ENCODE measurements at regions not wholly inside any gene's neighbourhood (a gene's known extent, or its start where the extent isn't known, plus 50 kb on each side); places are given as distances from the start of the nearest gene placed in this dataset.

- Mint-ChIP-seq H3K9me3 (no peaks in the 10 kb centered on the region), H3K36me3 (no peaks in the 10 kb centered on the region), H3K27ac (no peak overlapping the region), H3K27me3 (peaks cover 0 to 9% (median 0%) of the 10 kb centered on the region in 5 donors), H3K4me1 (no peaks in the 10 kb centered on the region), H3K4me3 (no peak overlapping the region)
- intact Hi-C loops (cut with micrococcal nuclease): no loop called here
- DNase-seq (no peak), ATAC-seq (no peak)
- H3K36me3 ChIP-seq (ENCODE audit: control insufficient read depth in 2 of 3, insufficient read depth in 3 of 3, low read length in 3 of 3): no peaks in the 10 kb centered on the region
- no peaks in the 10 kb centered on the region for H3K4me1 ChIP-seq (ENCODE audit: control insufficient read depth in 2 of 2, insufficient read depth in 2 of 2, low read length in 2 of 2)
- H3K4me3 ChIP-seq (ENCODE audit: low read length): no peak overlapping the region
- CTCF ChIA-PET: no interaction called here
- H3K27me3 ChIP-seq (ENCODE audit: control insufficient read depth in 2 of 2, insufficient read depth in 2 of 2, low read length in 2 of 2): no peaks in the 10 kb centered on the region
- H3K9me3 ChIP-seq (ENCODE audit: control insufficient read depth in 2 of 3, low read length in 3 of 3): no peaks in the 10 kb centered on the region
- no peak overlapping the region for H3K27ac ChIP-seq (ENCODE audit: low read depth, low read length)
- POLR2A ChIA-PET: no interaction called here
Measured at GRCh38 chr7:114109721-114110120, 190.9 kb upstream of the PPP1R3A start.

GRCh38 chr7:114109304-114109703 is 190.5 kb upstream of the PPP1R3A start:
- no peaks in the 10 kb centered on the region for H3K9me3 ChIP-seq (ENCODE audit: control insufficient read depth in 2 of 3, low read length in 3 of 3)
- no peaks in the 10 kb centered on the region for H3K4me1 Mint-ChIP-seq
- CTCF ChIA-PET: no interaction called here
- POLR2A ChIA-PET: no interaction called here
- H3K27ac Mint-ChIP-seq: no peak overlapping the region
- H3K9me3 Mint-ChIP-seq: no peaks in the 10 kb centered on the region
- H3K36me3 Mint-ChIP-seq: no peaks in the 10 kb centered on the region
- ATAC-seq (no peak), DNase-seq (no peak)
- no peaks in the 10 kb centered on the region for H3K4me1 ChIP-seq (ENCODE audit: control insufficient read depth in 2 of 2, insufficient read depth in 2 of 2, low read length in 2 of 2)
- no peak overlapping the region for H3K27ac ChIP-seq (ENCODE audit: low read depth, low read length)
- H3K27me3 Mint-ChIP-seq: peaks cover 0 to 9% (median 0%) of the 10 kb centered on the region in 5 donors
- H3K4me3 ChIP-seq (ENCODE audit: low read length): no peak overlapping the region
- no peaks in the 10 kb centered on the region for H3K36me3 ChIP-seq (ENCODE audit: control insufficient read depth in 2 of 3, insufficient read depth in 3 of 3, low read length in 3 of 3)
- no peak overlapping the region for H3K4me3 Mint-ChIP-seq
- no peaks in the 10 kb centered on the region for H3K27me3 ChIP-seq (ENCODE audit: control insufficient read depth in 2 of 2, insufficient read depth in 2 of 2, low read length in 2 of 2)
- intact Hi-C loops (cut with micrococcal nuclease): no loop called here

- H3K9me3 Mint-ChIP-seq: no peaks in the 10 kb centered on the region
- POLR2A ChIA-PET: no interaction called here
- intact Hi-C loops (cut with micrococcal nuclease): no loop called here
- no peak overlapping the region for H3K27ac Mint-ChIP-seq
- Histone ChIP-seq H3K36me3 (ENCODE audit: control insufficient read depth in 2 of 3, insufficient read depth in 3 of 3, low read length in 3 of 3) (no peaks in the 10 kb centered on the region), H3K9me3 (ENCODE audit: control insufficient read depth in 2 of 3, low read length in 3 of 3) (no peaks in the 10 kb centered on the region), H3K27me3 (ENCODE audit: control insufficient read depth in 2 of 2, insufficient read depth in 2 of 2, low read length in 2 of 2) (no peaks in the 10 kb centered on the region), H3K27ac (ENCODE audit: low read depth, low read length) (no peak overlapping the region), H3K4me1 (ENCODE audit: control insufficient read depth in 2 of 2, insufficient read depth in 2 of 2, low read length in 2 of 2) (no peaks in the 10 kb centered on the region), H3K4me3 (ENCODE audit: low read length) (no peak overlapping the region)
- no peaks in the 10 kb centered on the region for H3K36me3 Mint-ChIP-seq
- CTCF ChIA-PET: no interaction called here
- no peak for DNase-seq
- H3K27me3 Mint-ChIP-seq: peaks cover 0 to 9% (median 0%) of the 10 kb centered on the region in 5 donors
- ATAC-seq: no peak
- no peak overlapping the region for H3K4me3 Mint-ChIP-seq
- no peaks in the 10 kb centered on the region for H3K4me1 Mint-ChIP-seq
Measured at GRCh38 chr7:114108510-114108909, 189.7 kb upstream of the PPP1R3A start.

GRCh38 chr7:114107522-114107921 is 188.7 kb upstream of the PPP1R3A start:
- H3K4me3 ChIP-seq (ENCODE audit: low read length): no peak overlapping the region
- Mint-ChIP-seq H3K36me3 (no peaks in the 10 kb centered on the region), H3K27me3 (peaks cover 0 to 14% (median 0%) of the 10 kb centered on the region in 5 donors), H3K9me3 (peaks cover 0 to 5% (median 0%) of the 10 kb centered on the region in 11 donors), H3K27ac (no peak overlapping the region), H3K4me1 (no peaks in the 10 kb centered on the region), H3K4me3 (no peak overlapping the region)
- ChIA-PET POLR2A (no interaction called here), CTCF (no interaction called here)
- no peak for DNase-seq
- H3K27ac ChIP-seq (ENCODE audit: low read depth, low read length): no peak overlapping the region
- no peaks in the 10 kb centered on the region for H3K36me3 ChIP-seq (ENCODE audit: control insufficient read depth in 2 of 3, insufficient read depth in 3 of 3, low read length in 3 of 3)
- H3K9me3 ChIP-seq (ENCODE audit: control insufficient read depth in 2 of 3, low read length in 3 of 3): no peaks in the 10 kb centered on the region
- ATAC-seq: no peak
- intact Hi-C loops (cut with micrococcal nuclease): no loop called here
- no peaks in the 10 kb centered on the region for H3K4me1 ChIP-seq (ENCODE audit: control insufficient read depth in 2 of 2, insufficient read depth in 2 of 2, low read length in 2 of 2)
- H3K27me3 ChIP-seq (ENCODE audit: control insufficient read depth in 2 of 2, insufficient read depth in 2 of 2, low read length in 2 of 2): no peaks in the 10 kb centered on the region

GRCh38 chr7:114104035-114104434 is 185.2 kb upstream of the PPP1R3A start:
- H3K9me3 ChIP-seq (ENCODE audit: control insufficient read depth in 2 of 3, low read length in 3 of 3): no peaks in the 10 kb centered on the region
- Mint-ChIP-seq H3K27me3 (peaks cover 0 to 14% (median 4%) of the 10 kb centered on the region in 5 donors), H3K27ac (no peak overlapping the region), H3K4me1 (no peaks in the 10 kb centered on the region), H3K36me3 (no peaks in the 10 kb centered on the region), H3K4me3 (no peak overlapping the region), H3K9me3 (peaks cover 0 to 5% (median 0%) of the 10 kb centered on the region in 11 donors)
- no peaks in the 10 kb centered on the region for H3K36me3 ChIP-seq (ENCODE audit: control insufficient read depth in 2 of 3, insufficient read depth in 3 of 3, low read length in 3 of 3)
- DNase-seq (no peak), ATAC-seq (no peak)
- CTCF ChIA-PET: no interaction called here
- no peaks in the 10 kb centered on the region for H3K4me1 ChIP-seq (ENCODE audit: control insufficient read depth in 2 of 2, insufficient read depth in 2 of 2, low read length in 2 of 2)
- POLR2A ChIA-PET: no interaction called here
- intact Hi-C loops (cut with micrococcal nuclease): no loop called here
- no peak overlapping the region for H3K4me3 ChIP-seq (ENCODE audit: low read length)
- no peaks in the 10 kb centered on the region for H3K27me3 ChIP-seq (ENCODE audit: control insufficient read depth in 2 of 2, insufficient read depth in 2 of 2, low read length in 2 of 2)
- H3K27ac ChIP-seq (ENCODE audit: low read depth, low read length): no peak overlapping the region

GRCh38 chr7:114102996-114103395 is 184.2 kb upstream of the PPP1R3A start:
- peaks cover 0 to 16% (median 4%) of the 10 kb centered on the region in 5 donors for H3K27me3 Mint-ChIP-seq
- no peak overlapping the region for H3K4me3 Mint-ChIP-seq
- Histone ChIP-seq H3K36me3 (ENCODE audit: control insufficient read depth in 2 of 3, insufficient read depth in 3 of 3, low read length in 3 of 3) (no peaks in the 10 kb centered on the region), H3K9me3 (ENCODE audit: control insufficient read depth in 2 of 3, low read length in 3 of 3) (no peaks in the 10 kb centered on the region), H3K4me3 (ENCODE audit: low read length) (no peak overlapping the region), H3K27me3 (ENCODE audit: control insufficient read depth in 2 of 2, insufficient read depth in 2 of 2, low read length in 2 of 2) (no peaks in the 10 kb centered on the region), H3K4me1 (ENCODE audit: control insufficient read depth in 2 of 2, insufficient read depth in 2 of 2, low read length in 2 of 2) (no peaks in the 10 kb centered on the region), H3K27ac (ENCODE audit: low read depth, low read length) (no peak overlapping the region)
- no peaks in the 10 kb centered on the region for H3K4me1 Mint-ChIP-seq
- peaks cover 0 to 1% (median 0%) of the 10 kb centered on the region in 5 donors for H3K36me3 Mint-ChIP-seq
- peaks cover 0 to 5% (median 0%) of the 10 kb centered on the region in 11 donors for H3K9me3 Mint-ChIP-seq
- intact Hi-C loops (cut with micrococcal nuclease): no loop called here
- DNase-seq (no peak), ATAC-seq (no peak)
- ChIA-PET CTCF (no interaction called here), POLR2A (no interaction called here)
- no peak overlapping the region for H3K27ac Mint-ChIP-seq

GRCh38 chr7:114102131-114102530 is 183.3 kb upstream of the PPP1R3A start:
- intact Hi-C loops (cut with micrococcal nuclease): no loop called here
- peaks cover 0 to 5% (median 0%) of the 10 kb centered on the region in 5 donors for H3K36me3 Mint-ChIP-seq
- no peaks in the 10 kb centered on the region for H3K9me3 ChIP-seq (ENCODE audit: control insufficient read depth in 2 of 3, low read length in 3 of 3)
- ATAC-seq (no peak), DNase-seq (no peak)
- peaks cover 0 to 11% (median 2%) of the 10 kb centered on the region in 11 donors for H3K9me3 Mint-ChIP-seq
- ChIA-PET POLR2A (no interaction called here), CTCF (no interaction called here)
- no peak overlapping the region for H3K27ac ChIP-seq (ENCODE audit: low read depth, low read length)
- no peak overlapping the region for H3K27ac Mint-ChIP-seq
- H3K36me3 ChIP-seq (ENCODE audit: control insufficient read depth in 2 of 3, insufficient read depth in 3 of 3, low read length in 3 of 3): no peaks in the 10 kb centered on the region
- H3K4me1 Mint-ChIP-seq: no peaks in the 10 kb centered on the region
- H3K27me3 Mint-ChIP-seq: peaks cover 0 to 20% (median 4%) of the 10 kb centered on the region in 5 donors
- H3K4me3 ChIP-seq (ENCODE audit: low read length): no peak overlapping the region
- no peaks in the 10 kb centered on the region for H3K27me3 ChIP-seq (ENCODE audit: control insufficient read depth in 2 of 2, insufficient read depth in 2 of 2, low read length in 2 of 2)
- no peak overlapping the region for H3K4me3 Mint-ChIP-seq
- no peaks in the 10 kb centered on the region for H3K4me1 ChIP-seq (ENCODE audit: control insufficient read depth in 2 of 2, insufficient read depth in 2 of 2, low read length in 2 of 2)
